HCT116 (cell line): ENCODE measurements at regions not wholly inside any gene's neighbourhood (a gene's known extent, or its start where the extent isn't known, plus 50 kb on each side); places are given as distances from the start of the nearest gene placed in this dataset.
"Not testable (repeated sequence)": the region's sequence is repeated elsewhere in the genome, so short reads cannot be mapped to it uniquely, and the experiment has no call there.

ENCODE experiments used
- CTCF ChIP-seq, 3 experiments: fragments of 200-600 bp in 1 of 3; sonication (generic) in 1 of 3; IDR thresholded peaks in 2 of 3; conservative IDR thresholded peaks in 1 of 3; 2 replicates each; pipeline ENCODE4 v1.5.1; 2012 to 2017; ENCODE audit warnings: low read depth in 2 of 3, low read length in 2 of 3, antibody characterized with exemption in 1 of 3, borderline replicate concordance in 1 of 3, control low read depth in 1 of 3, mild to moderate bottlenecking in 1 of 3, mixed read lengths in 1 of 3, mixed run types in 1 of 3, moderate library complexity in 1 of 3; ENCODE audit not compliant: insufficient read depth in 1 of 3
- EZH2phosphoT487 ChIP-seq: fragments of 200-600 bp; IDR thresholded peaks from 2 replicates; pipeline ENCODE4 v1.6.1; 2018; ENCODE audit warnings: antibody characterized with exemption, borderline replicate concordance
- JUND ChIP-seq: IDR thresholded peaks from 2 replicates; pipeline ENCODE4 v1.6.1; 2012

GRCh38 chr4:3896871-3897578 lies 130.8 kb downstream of the ADRA2C start:
- not testable (repeated sequence) for TF ChIP-seq CTCF (IDR thresholded peaks at IDR 0.05 in 2 of 3, conservative IDR thresholded peaks at IDR 0.05 in 1 of 3; ENCODE audit: borderline replicate concordance in 1 of 3, insufficient read depth in 1 of 3, low read depth in 2 of 3, low read length in 2 of 3); EZH2phosphoT487; JUND
